ENCODE measurements at regions not wholly inside any gene's neighbourhood (a gene's known extent, or its start where the extent isn't known, plus 50 kb on each side); places are given as distances from the start of the nearest gene placed in this dataset.
A peak's percentile ranks its signal among the peaks of the same experiment; 100 is the strongest.

DNA sequence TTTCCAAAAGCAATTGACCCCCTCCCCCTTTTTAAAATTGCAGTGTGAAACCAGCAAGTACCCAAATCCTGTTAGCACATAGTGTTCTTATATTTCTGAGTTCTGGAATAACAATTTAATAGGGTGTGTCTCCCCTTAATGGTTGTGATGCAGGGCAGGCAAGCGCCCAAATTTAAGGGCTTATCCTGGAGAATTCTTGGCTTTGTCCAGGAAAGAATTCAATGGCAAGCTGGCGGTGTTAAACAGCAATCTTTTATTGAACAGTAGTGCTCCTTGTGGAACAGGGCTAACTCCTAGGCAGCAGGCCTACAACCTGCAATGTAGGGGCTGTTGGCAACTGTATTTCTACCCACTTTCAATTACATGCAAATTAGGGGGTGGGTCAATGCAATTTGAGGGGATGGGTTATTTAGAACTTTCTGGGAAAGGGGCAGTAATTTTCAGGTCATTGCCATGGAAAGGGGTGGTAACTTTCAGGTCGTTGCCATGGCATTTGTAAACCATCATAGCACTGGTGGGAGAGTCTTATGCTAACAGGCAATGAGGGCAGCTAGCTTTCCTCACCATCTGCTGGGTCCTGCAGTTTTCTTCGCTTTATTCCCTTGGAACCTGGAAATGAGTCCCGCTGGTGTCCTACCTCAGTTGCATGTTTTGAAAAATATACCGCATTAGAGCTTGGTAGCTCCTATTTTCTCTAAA is 149.0 kb upstream of the KCTD1 start:
- no peak for DNase-seq

DNA sequence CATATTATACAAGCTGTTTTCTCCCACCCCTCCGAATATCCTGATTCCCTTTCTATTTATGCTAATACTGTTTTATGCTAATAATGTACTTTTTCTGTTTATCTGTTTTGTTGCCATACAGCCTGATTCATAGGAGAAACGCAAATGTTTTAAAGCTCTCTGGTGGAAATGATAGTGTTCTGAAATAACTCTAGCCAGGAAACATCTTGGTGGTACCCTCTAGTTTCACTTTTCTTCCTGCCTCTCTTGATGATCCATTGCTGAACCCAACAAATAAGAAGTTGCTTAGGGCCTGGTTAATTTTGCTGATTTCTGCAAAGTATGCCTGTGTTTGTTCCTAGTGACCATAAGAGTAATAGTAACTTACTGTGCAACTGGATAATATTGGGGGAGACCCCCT is 148.4 kb upstream of the KCTD1 start:
- DNase-seq = no peak

DNA sequence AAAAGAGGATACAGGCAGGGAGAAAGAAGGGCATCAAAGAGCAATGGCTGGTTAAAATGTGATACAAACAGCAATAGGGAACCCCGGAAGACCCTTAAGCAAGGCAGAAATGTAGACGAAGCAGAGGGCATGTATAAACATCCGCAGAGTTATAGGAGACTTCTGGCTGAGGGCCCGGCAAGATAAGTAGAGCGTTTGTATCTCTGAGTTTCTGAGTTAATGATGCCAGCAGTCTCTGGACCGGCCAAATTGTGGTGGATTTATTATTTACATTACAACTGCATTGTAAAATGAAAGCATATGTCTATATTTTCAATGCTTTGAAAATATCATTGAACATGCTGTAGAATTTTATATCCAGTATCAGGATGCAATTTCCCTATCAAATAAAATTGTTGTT is 148.0 kb upstream of the KCTD1 start:
- no peak for DNase-seq

DNA sequence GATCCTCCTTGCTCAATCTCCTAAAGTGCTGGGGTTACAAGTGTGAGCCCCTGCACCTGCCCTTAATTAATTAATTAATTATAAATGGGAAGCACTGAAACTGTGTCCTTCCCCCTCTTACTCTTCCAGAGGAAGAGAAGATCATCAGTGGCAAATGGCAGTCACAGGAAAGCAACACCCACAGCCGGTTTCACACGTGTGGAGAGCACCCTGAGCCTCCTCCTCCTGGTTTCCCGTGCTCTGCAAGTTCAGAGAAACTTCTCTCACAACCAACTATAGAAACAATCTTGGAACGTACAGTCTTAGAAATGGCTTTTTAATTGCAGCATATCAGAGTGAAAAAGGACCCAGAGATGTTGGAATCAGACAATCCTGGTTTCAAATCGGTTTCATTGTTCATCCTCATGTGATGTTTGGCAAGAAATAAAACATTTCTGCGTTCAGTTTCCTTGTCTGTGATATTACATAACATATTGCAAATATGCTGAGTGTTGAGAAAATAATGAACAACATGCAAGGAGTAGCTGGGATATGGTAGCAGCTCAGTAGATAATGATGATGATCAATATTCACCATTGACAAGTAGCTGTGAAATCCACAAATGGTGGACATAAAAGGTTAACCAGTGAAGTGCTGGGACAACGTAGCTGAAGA is 141.0 kb upstream of the KCTD1 start:
- DNase-seq = no peak

- no peak for DNase-seq
These were observed 138.2 kb upstream of the KCTD1 start for GRCh38 chr18:26686532-26686931.

DNA sequence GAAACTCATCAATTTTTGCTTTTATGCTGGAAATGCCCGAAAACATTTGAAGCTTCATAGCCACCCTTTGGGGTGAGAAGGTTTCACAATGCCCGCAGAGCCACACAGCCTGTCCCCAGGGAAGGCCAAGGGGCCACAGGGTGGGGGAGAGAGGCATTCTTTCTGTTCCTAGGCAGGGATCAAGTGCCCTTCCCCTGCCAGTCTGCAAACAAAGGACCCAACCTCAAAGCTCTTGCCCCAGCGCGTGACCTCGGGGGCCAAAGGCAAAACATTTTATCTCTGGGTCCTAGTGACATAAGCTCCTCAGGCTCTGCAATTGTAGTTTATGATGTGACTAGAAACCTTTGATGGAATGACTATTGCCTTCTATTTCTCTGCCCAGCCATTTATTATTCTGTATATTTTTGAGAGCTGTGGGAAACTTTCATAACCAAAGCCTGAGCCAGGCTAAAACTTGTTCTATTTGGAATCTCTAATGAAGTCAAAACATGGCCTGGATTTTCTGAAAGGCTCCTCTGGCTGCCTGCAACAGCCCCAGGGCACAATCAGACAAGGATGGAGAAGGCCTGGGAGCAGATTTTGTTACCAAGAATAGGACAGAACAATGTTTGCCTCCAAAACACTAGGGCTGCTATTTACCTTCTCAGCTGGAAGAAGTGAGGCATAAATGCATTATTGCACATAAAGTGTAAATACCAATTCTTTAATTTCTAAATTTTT is 137.2 kb upstream of the KCTD1 start:
- no peak for DNase-seq

DNA sequence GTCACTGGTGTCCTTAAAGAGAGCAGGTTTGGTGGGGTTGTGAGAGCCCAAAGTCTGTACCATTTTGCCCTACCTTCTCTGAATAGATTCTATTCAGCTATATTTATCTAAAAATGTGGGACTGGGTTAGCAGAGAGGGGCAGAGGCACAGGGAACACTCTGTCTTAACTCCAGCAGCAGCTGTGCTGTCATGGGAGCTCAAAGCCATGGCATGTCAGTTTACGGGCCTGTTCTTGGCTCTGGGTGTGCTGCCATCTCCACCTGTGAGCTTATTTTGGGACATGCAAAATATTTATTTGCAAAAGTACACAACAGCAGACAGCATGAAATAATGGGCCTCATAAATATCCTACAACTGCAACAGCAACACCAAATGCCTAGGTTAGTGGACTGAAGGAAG is 129.6 kb upstream of the KCTD1 start:
- no peak for DNase-seq

GRCh38 chr18:26667046-26667445 is 118.7 kb upstream of the KCTD1 start:
- DNase-seq = no peak

- DNase-seq = no peak
These were observed 114.6 kb upstream of the KCTD1 start for GRCh38 chr18:26662996-26663395.

DNA sequence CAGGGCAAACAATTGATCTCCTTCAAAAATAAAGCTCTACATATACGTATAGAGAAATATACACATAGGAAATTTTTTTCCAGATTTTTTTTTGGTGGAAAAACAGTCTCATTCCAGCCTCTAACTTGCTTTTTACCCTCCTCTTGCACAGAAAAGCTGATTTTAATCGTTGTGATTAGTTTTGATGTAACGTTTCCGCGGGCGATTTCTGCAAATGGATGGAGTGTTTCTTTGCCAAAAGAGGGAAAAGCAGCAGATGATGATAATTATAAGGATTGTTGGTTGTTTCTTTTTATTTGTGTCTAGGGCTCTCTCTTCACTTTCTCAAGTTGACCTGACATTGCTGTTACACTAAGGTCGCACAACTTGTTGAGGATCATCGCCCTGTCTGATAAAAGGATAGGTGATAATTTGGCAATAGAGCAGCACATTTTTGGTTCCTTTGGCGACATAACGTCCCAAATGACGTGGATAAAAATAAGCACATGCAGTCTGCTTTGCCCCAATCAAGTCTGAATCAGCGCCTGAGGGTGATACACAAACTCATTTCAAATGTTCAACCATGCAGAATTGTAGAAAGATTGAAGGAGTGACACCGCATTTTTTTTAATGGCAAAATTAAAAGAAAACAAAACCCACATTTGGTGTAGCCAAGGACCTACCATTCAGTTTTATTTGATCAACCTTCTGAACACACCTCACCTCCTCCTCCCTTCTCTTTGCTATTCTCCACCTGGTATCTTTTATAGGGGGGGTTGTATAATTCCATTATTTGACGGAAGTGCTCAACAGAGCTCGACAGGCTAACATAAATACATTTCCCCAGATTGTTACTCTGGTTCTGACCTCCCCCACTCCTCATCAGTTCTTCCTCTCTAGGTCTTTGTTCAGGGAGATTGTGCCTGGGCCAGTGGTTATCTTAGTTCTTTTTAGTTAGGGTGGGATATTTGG is 109.6 kb upstream of the KCTD1 start:
- no peak for DNase-seq

DNA sequence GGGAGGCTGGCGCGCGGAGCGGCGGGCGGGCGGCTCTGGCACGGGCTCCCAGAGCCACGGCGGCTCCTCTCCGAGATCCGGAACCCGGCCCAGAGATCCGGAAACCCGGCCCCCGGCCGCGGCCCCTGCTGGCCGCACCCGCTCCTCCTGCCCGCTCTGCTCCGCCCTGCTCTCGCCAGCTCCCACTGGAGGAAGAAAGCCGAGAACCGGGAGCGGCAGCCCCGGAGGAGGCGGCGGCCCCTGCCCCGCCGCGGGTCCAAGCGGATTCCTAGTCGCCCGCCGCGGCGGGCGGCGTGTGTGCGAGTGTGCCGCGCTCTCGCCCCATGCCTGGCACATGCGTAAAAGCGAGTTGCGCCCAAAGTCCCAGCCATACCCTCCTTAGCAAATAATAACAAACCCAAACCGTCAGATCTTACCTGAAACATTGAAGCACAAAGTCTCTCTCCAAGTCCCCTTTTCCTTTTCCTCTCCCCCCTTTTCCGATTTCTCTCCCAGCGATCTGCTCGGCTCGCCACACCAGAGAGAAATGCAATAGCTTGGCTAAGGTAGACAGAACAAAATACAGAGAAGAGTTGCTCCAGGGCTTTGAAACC is 108.7 kb upstream of the KCTD1 start:
- DNase-seq = peak; percentile 89

- DNase-seq = no peak
These were observed 108.1 kb upstream of the KCTD1 start for GRCh38 chr18:26656431-26656943.

DNA sequence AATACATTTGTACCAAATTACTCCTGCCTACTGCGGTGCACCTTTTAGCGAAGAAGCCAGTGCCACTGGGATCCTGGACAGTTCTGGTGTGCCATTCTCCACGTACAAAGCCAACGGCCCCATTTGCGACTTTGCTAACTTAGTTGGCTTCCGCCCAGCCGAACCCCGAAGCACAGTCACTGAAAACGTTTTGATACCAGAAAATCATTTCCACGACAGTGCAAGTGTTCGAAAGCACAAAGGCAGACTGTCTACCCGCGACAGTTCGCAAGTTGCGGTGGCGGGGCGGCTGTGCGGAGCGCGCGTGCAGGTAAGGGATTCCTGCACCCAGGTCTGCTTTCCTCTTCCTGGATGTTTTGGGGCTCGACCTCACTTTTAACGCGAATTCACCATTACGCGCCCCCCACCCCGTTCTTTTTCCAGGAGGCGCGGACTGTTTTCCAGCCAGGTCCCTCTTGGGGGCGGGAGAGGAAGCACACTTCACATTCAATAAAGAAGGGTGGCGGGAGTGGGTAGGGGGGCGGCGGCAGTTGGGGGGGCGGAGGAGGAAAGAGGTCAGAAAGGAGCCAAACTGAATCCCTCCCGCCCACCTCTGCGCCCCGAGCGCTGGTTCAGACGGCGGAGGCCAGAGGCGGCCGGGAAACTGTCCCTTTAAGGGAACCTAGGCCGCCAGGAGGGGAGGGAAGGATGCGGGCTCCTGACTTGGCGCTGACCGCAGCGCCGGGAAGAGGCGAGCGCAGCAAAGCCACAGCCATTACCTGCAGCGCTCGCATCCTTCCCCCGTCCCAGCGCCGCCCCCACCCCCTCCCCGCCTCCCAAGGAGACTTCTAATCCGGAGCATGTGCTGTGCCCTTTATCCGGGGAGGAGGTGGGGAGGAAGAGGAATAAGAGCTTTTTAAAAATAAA is 107.4 kb upstream of the KCTD1 start:
- peak; percentile 83 for DNase-seq

DNA sequence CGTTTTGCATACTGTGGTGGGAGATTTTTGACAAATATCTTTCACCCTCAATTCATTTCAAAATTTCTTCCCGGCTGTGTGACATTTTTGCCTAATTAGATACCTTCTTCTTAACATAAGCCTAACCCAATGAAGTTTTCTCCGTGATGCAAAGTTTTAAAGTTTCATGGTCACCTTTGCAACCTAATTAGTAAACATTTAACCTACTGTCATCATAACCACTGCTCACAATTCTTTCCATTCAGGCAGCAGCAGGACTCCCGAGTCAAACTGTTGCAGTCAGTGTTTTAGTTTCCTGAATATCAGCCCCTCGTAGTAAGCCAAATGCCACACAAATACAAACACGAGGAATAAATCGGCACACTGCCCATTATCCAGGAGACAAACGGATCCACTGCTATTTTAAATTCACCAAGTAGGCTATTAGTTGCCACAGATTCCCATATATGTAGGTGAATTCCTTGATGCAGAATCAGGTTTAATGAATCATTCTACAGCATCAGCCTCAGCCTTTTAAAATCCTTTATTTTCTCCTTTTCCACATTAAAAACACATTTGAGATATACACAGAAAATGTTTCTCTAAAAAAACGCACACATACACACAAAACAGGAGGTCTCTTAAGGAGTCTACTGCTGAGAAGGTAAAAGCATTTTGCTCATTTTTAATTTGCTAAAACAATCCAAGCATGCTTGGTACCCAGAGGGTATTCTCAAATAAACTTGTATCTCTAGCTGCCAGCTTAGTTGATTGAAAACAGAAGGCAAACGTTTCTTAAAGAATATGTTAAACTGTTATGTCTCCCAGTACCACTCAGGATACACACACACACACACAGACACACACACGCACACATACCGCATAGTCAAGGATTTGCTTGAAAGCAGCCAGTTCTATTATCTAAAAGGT is 106.5 kb upstream of the KCTD1 start:
- DNase-seq = no peak

DNA sequence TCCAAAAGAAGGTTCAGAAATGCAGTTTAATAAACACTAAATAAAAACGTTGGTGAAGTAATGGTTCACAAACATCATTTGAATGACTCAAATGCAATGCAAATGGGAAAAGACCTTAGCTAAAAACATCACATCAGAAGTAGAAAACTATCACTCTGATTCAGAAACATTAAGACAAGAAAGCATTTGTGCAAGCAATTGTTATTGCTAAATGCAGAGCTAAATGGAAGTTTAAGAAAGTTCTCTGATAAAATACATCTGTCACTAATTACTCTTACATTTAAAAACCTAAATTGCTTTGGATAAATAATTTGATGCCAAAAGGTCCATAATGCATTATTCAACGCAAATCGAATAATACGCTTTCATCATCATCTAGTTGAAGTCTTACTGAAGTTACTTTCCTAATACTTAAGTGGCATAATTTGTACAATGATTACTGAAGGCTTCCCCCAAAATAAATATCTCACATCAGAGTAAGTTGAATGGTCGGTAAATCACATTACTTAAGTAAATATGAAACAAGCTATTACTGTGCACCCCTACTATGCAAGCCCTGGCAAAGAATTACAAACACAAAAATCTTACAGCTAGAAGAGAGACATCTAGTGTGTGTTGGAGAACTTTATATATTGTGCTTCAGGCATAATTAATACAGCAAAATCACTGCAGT is 105.7 kb upstream of the KCTD1 start:
- no peak for DNase-seq

DNA sequence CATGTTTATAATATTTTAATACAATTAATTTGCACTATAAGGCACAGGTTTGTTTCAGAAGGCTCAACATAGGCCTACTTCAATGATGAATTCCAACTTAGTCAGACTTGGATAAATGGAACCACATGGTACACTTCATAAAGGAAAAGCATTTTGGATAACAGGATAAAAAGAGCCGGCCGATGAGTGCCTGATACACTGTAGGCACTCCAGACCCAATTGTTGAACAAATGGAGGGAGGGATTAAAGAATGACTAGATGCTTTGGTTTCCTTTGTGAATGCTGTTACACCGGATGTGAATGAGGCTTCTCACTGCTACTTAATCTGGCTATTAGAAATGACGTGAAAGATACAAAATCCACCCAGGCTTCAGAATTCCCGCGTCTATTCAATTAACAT is 104.1 kb upstream of the KCTD1 start:
- no peak for DNase-seq

DNA sequence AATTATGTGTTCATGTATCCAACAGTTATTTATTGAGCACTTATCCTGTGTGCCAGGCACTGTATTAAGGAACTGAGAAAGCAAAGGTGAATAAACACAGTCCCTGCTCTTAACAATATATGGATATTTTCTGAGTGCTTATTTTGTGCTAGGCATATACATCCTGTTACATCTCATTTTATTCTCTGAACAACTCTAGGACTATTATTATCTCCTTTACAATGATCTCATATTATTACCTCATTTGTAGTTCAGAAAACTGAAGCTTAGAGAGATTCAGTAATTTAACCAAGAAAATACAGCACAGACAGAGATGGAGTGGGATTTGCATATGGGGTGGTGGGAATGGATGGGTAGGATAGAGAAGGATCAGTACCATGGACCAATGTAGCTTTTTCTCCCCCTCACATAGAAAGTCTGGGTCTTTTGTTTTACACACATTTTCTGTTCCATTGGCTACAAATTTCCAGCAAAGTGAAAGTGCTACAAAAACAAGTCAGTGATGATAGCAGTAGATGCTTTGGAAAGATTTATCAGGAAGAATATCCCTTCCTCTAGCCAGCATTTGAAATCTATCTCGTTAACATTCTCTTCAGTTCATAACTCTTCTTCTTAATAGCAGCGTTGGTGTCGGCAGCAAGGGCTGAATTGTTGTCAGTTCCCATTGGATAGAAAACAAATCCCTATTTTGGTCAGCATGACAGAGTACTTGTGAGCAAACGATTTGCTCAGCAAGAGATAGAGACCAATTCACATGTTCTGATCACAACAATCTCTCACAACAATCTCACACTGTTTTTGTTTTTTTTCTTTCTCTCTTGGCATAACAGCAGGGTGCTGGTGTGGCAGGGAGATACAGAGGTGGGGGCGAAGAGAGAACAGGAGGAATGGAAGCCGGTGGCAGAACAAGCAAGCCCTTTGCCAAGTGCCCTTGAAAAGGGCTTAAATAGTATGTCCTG is 102.2 kb upstream of the KCTD1 start:
- no peak for DNase-seq

- no peak for DNase-seq
These were observed 100.8 kb upstream of the KCTD1 start for GRCh38 chr18:26649193-26649543.
